H1 (cell line): ENCODE measurements at regions not wholly inside any gene's neighbourhood (a gene's known extent, or its start where the extent isn't known, plus 50 kb on each side); places are given as distances from the start of the nearest gene placed in this dataset.

ENCODE experiments used
- CTCF ChIA-PET: fragments of 300-600 bp; sonication (Branson Sonifier 250); formaldehyde crosslinking; loops from one replicate; lab custom pipeline; 2021; ENCODE audit not compliant: partially characterized antibody; lab: Charles Lee
- POLR2A ChIA-PET: fragments of 300-600 bp; sonication (Branson Sonifier 250); formaldehyde crosslinking; loops from one replicate; lab custom pipeline; 2021; ENCODE audit warnings: inconsistent platforms; ENCODE audit not compliant: partially characterized antibody; lab: Charles Lee
- DNase-seq, 2 experiments: peaks; one replicate each; pipeline versions ENCODE4 v3.0.0 to v3.0.0-alpha.2; 2010 to 2022; ENCODE audit warnings: low spot score in 2 of 2, low read depth in 1 of 2, mixed read lengths in 1 of 2
- FAIRE-seq: peaks from 2 replicates; lab custom pipeline; 2011; peaks lifted over from hg19 to GRCh38; lab: Jason Lieb, UNC
- H2AFZ ChIP-seq: 2 replicates; pipeline ENCODE4 v1.8.1; 2012; ENCODE audit warnings: low read length, inconsistent platforms
- H2AK5ac ChIP-seq: 2 replicates; pipeline ENCODE4 v1.6.1; 2013; ENCODE audit warnings: low read depth, low read length
- H2BK120ac ChIP-seq: replicated peaks from 2 replicates; pipeline ENCODE3; 2013; ENCODE audit warnings: low read depth, low read length, inconsistent platforms
- H2BK12ac ChIP-seq: 2 replicates; pipeline ENCODE4 v1.6.1; 2013; ENCODE audit warnings: low read depth, low read length
- H2BK15ac ChIP-seq: 2 replicates; pipeline ENCODE4 v1.6.1; 2013; ENCODE audit warnings: low read length
- H2BK20ac ChIP-seq: 2 replicates; pipeline ENCODE4 v1.6.1; 2013; ENCODE audit warnings: low read length
- H2BK5ac ChIP-seq: 2 replicates; pipeline ENCODE4 v1.6.1; 2013; ENCODE audit warnings: low read depth, low read length
- H3K14ac ChIP-seq: 2 replicates; pipeline ENCODE4 v1.6.1; 2013; ENCODE audit warnings: inconsistent platforms; ENCODE audit not compliant: insufficient read length
- H3K18ac ChIP-seq: 2 replicates; pipeline ENCODE4 v1.6.1; 2013; ENCODE audit warnings: low read length; ENCODE audit errors: extremely low read depth
- H3K23ac ChIP-seq: 2 replicates; pipeline ENCODE4 v1.6.1; 2013; ENCODE audit warnings: inconsistent platforms; ENCODE audit not compliant: insufficient read length
- H3K23me2 ChIP-seq: 2 replicates; pipeline ENCODE4 v1.6.1; 2013; ENCODE audit warnings: low read depth, low read length
- H3K27ac ChIP-seq: 2 replicates; pipeline ENCODE4 v1.6.1; 2011; ENCODE audit warnings: low read depth, low read length, inconsistent platforms
- H3K27me3 ChIP-seq, 4 experiments: replicated peaks in 1 of 4; 1 replicate in 1 of 4; 2 replicates in 3 of 4; pipeline versions ENCODE4 v1.6.1 to v1.8.1; 2011 to 2013; ENCODE audit warnings: low read length in 3 of 4, mild to moderate bottlenecking in 3 of 4, inconsistent platforms in 2 of 4, mixed read lengths in 2 of 4, moderate library complexity in 1 of 4; ENCODE audit not compliant: control insufficient read depth in 3 of 4, insufficient read depth in 3 of 4; ENCODE audit errors: extremely low read depth in 1 of 4
- H3K36me3 ChIP-seq, 4 experiments: 2 replicates each; pipeline versions ENCODE4 v1.6.1 to v1.8.1; 2011 to 2013; ENCODE audit warnings: mild to moderate bottlenecking in 4 of 4, low read length in 3 of 4, moderate library complexity in 2 of 4, control low read depth in 1 of 4, inconsistent platforms in 1 of 4; ENCODE audit not compliant: insufficient read depth in 4 of 4, control insufficient read depth in 2 of 4
- H3K4ac ChIP-seq: replicated peaks from 2 replicates; pipeline ENCODE3; 2013; ENCODE audit warnings: low read length, low read depth, mixed read lengths, inconsistent platforms; ENCODE audit not compliant: insufficient read length
- H3K4me1 ChIP-seq, 4 experiments: replicated peaks in 1 of 4; 1 replicate in 1 of 4; 2 replicates in 3 of 4; pipeline versions ENCODE4 v1.6.1 to v1.8.1; 2011 to 2013; ENCODE audit warnings: low read length in 3 of 4, inconsistent platforms in 2 of 4, mixed read lengths in 1 of 4; ENCODE audit not compliant: insufficient read depth in 4 of 4, control insufficient read depth in 3 of 4
- H3K4me2 ChIP-seq, 2 experiments: 2 replicates each; pipeline versions ENCODE4 v1.6.1 to v1.8.1; 2011 to 2013; ENCODE audit warnings: low read depth in 2 of 2, low read length in 2 of 2, control low read depth in 1 of 2, inconsistent platforms in 1 of 2, mild to moderate bottlenecking in 1 of 2; ENCODE audit not compliant: insufficient read depth in 1 of 2
- H3K4me3 ChIP-seq, 4 experiments: fragments of 200-600, 300-600 bp in 1 of 4; sonication (generic), shearing (Covaris generic), sonication (Bioruptor Twin) in 1 of 4; 2 replicates each; pipeline versions ENCODE4 v1.5.1 to v1.8.1; 2011 to 2016; ENCODE audit warnings: low read length in 4 of 4, low read depth in 3 of 4, control low read depth in 2 of 4, inconsistent platforms in 2 of 4, mild to moderate bottlenecking in 2 of 4, mixed read lengths in 1 of 4, moderate library complexity in 1 of 4; ENCODE audit not compliant: insufficient read depth in 2 of 4; ENCODE audit errors: extremely low read depth in 1 of 4
- H3K56ac ChIP-seq: replicated peaks from 2 replicates; pipeline ENCODE3; 2013; ENCODE audit warnings: low read depth, mild to moderate bottlenecking, mixed read lengths, low read length, inconsistent platforms; ENCODE audit not compliant: insufficient read length
- H3K79me1 ChIP-seq: 2 replicates; pipeline ENCODE4 v1.6.1; 2013; ENCODE audit warnings: low read depth, low read length, control low read depth
- H3K79me2 ChIP-seq, 2 experiments: 2 replicates each; pipeline versions ENCODE4 v1.6.1 to v1.8.1; 2012 to 2013; ENCODE audit warnings: low read length in 2 of 2, mild to moderate bottlenecking in 2 of 2, inconsistent platforms in 1 of 2; ENCODE audit not compliant: insufficient read depth in 2 of 2, control insufficient read depth in 1 of 2
- H3K9ac ChIP-seq, 4 experiments: replicated peaks in 1 of 4; 1 replicate in 1 of 4; 2 replicates in 3 of 4; pipeline versions ENCODE4 v1.6.1 to v1.8.1; 2011 to 2013; ENCODE audit warnings: low read depth in 3 of 4, low read length in 3 of 4, control low read depth in 2 of 4, mild to moderate bottlenecking in 2 of 4, moderate library complexity in 2 of 4, inconsistent platforms in 1 of 4; ENCODE audit errors: extremely low read depth in 1 of 4
- H3K9me3 ChIP-seq, 2 experiments: 2 replicates each; pipeline versions ENCODE4 v1.6.1 to v1.8.1; 2012 to 2013; ENCODE audit warnings: mild to moderate bottlenecking in 2 of 2, moderate library complexity in 2 of 2, control low read depth in 1 of 2, inconsistent platforms in 1 of 2, low read depth in 1 of 2, low read length in 1 of 2, mixed read lengths in 1 of 2; ENCODE audit not compliant: insufficient read depth in 2 of 2
- H4K20me1 ChIP-seq, 2 experiments: replicated peaks in 1 of 2; 2 replicates each; pipeline versions ENCODE3 to v1.8.1; 2011 to 2013; ENCODE audit warnings: inconsistent platforms in 2 of 2, low read length in 2 of 2, mild to moderate bottlenecking in 1 of 2; ENCODE audit not compliant: insufficient read depth in 2 of 2, control insufficient read depth in 1 of 2
- H4K5ac ChIP-seq: 2 replicates; pipeline ENCODE4 v1.6.1; 2013; ENCODE audit warnings: low read length, low read depth, mixed read lengths, inconsistent platforms; ENCODE audit not compliant: insufficient read length
- H4K8ac ChIP-seq: 2 replicates; pipeline ENCODE4 v1.8.0; 2013; ENCODE audit warnings: mild to moderate bottlenecking, moderate library complexity, low read length, inconsistent platforms; ENCODE audit not compliant: insufficient read depth; ENCODE audit errors: extremely low read depth
- H4K91ac ChIP-seq: replicated peaks from 2 replicates; pipeline ENCODE3; 2013; ENCODE audit warnings: low read length, mixed read lengths, inconsistent platforms; ENCODE audit not compliant: insufficient read length
- BRCA1 ChIP-seq: IDR thresholded peaks from 2 replicates; pipeline ENCODE4 v1.6.1; 2012; ENCODE audit warnings: low read depth, low read length, improper control_type of control experiment
- CBX5 ChIP-seq: fragments of 300-800, 300-1000 bp; sonication (generic); IDR thresholded peaks from 2 replicates; pipeline ENCODE4 v1.7.1; 2016; ENCODE audit warnings: antibody characterized with exemption, low read length, low read depth
- EGR1 ChIP-seq: IDR thresholded peaks from 2 replicates; pipeline ENCODE4 v1.6.1; 2011; ENCODE audit warnings: low read depth, low read length, borderline replicate concordance
- HDAC6 ChIP-seq: IDR thresholded peaks from one replicate; pipeline ENCODE4 v1.7.1; 2012; ENCODE audit warnings: low read depth, mild to moderate bottlenecking, inconsistent platforms, low read length, moderate library complexity
- NRF1 ChIP-seq: IDR thresholded peaks from 2 replicates; pipeline ENCODE4 v1.6.1; 2011; ENCODE audit warnings: mild to moderate bottlenecking, low read depth, low read length, improper control_type of control experiment
- POLR2A ChIP-seq, 2 experiments: IDR thresholded peaks; 1 replicate in 1 of 2; 2 replicates in 1 of 2; pipeline ENCODE4 v1.6.1; 2011; ENCODE audit warnings: low read depth in 2 of 2, low read length in 2 of 2, mild to moderate bottlenecking in 2 of 2; ENCODE audit errors: control extremely low read depth in 1 of 2
- TCF12 ChIP-seq: IDR thresholded peaks from 2 replicates; pipeline ENCODE4 v1.6.1; 2011; ENCODE audit warnings: low read depth, mild to moderate bottlenecking, low read length
- ZNF274 ChIP-seq: IDR thresholded peaks from 2 replicates; pipeline ENCODE4 v1.7.0; 2012; ENCODE audit warnings: low read length, borderline replicate concordance; ENCODE audit errors: extremely low read depth
- WGBS, 2 experiments: shearing (Covaris generic) in 1 of 2; methylation state at CpG; one replicate each; pipeline versions ENCODE4 v1.1.6 to v1.1.7; 2013 to 2015; ENCODE audit warnings: low lambda C conversion rate in 2 of 2, mixed read lengths in 2 of 2, inconsistent platforms in 1 of 2, low coverage in 1 of 2, missing lambda C conversion rate in 1 of 2; ENCODE audit not compliant: insufficient replicate concordance in 2 of 2, insufficient coverage in 1 of 2, insufficient read length in 1 of 2; ENCODE audit errors: extremely low coverage in 1 of 2, missing lambda C conversion rate in 1 of 2; 5-methylcytosine and 5-hydroxymethylcytosine counted together
- TF ChIP-seq, protein P1 (sequence below): IDR thresholded peaks from 2 replicates; pipeline ENCODE4 v1.6.1; 2011; ENCODE audit warnings: low read length, improper control_type of control experiment

DNA sequence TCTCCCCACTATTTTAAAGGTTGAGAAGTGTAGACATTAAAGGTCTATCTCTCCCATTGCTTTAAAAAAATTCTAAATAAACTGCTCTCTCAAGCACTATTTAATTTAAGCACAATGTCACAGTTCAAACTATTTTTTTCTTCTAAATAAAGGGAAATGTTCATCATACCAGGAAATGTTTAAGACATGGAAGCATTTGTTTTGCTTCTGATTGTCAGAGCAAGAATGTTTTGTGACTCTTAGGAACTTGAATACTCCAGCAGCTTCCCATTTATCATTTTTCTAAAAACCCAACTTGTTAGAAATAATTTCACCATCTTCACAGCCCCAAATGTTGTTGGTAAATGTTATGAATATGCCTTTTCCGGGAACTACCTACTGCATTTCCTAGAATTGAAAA is 121.8 kb upstream of the NTF3 start:
- Histone ChIP-seq H3K23ac (no peak overlapping the region), H3K36me3 (no peaks in the 10 kb centered on the region; a peak in 1 of 8 replicates), H3K9me3 (peaks cover 3 to 9% of the 10 kb centered on the region in 2 experiments; a peak in 2 of 4 replicates), H3K4me2 (no peak overlapping the region), H2AK5ac (no peak overlapping the region), H3K56ac (no peak overlapping the region), H3K79me1 (no peaks in the 10 kb centered on the region), H3K9ac (no peak overlapping the region), H3K4me3 (no peak overlapping the region), H2BK15ac (no peak overlapping the region), H3K27me3 (no peaks in the 10 kb centered on the region), H2BK120ac (no peak overlapping the region), H3K27ac (no peak overlapping the region), H4K20me1 (no peaks in the 10 kb centered on the region), H3K23me2 (no peaks in the 10 kb centered on the region), H3K79me2 (no peaks in the 10 kb centered on the region), H4K5ac (no peak overlapping the region), H3K14ac (no peak overlapping the region), H3K4me1 (no peaks in the 10 kb centered on the region), H2AFZ (no peak overlapping the region), H4K91ac (no peak overlapping the region), H2BK12ac (no peak overlapping the region), H2BK20ac (no peak overlapping the region), H4K8ac (no peak overlapping the region), H2BK5ac (no peak overlapping the region), H3K4ac (no peak overlapping the region), H3K18ac (no peak overlapping the region)
- TF ChIP-seq EGR1 (no peak), BRCA1 (no peak), HDAC6 (no peak), TCF12 (no peak), NRF1 (no peak), POLR2A (IDR thresholded peaks at IDR 0.05; ENCODE audit: control extremely low read depth in 1 of 2, low read depth in 2 of 2, low read length in 2 of 2) (no peak), ZNF274 (no peak), CBX5 (no peak)
- TF ChIP-seq, protein P1, sequence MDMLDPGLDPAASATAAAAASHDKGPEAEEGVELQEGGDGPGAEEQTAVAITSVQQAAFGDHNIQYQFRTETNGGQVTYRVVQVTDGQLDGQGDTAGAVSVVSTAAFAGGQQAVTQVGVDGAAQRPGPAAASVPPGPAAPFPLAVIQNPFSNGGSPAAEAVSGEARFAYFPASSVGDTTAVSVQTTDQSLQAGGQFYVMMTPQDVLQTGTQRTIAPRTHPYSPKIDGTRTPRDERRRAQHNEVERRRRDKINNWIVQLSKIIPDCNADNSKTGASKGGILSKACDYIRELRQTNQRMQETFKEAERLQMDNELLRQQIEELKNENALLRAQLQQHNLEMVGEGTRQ = no peak
- CTCF ChIA-PET = no interaction called here
- POLR2A ChIA-PET = no interaction called here
- DNase-seq (no peak), FAIRE-seq (no peak)
- 94% methylated on average over 1 of the region's 1 CpG; no CpG with 5 or more reads in 1 of the 2 experiments for WGBS, 2 experiments
